GM10248 (cell line): ENCODE measurements at regions not wholly inside any gene's neighbourhood (a gene's known extent, or its start where the extent isn't known, plus 50 kb on each side); places are given as distances from the start of the nearest gene placed in this dataset.

Experiments used
- CTCF ChIA-PET: fragments of 300-600 bp; sonication (Branson Sonifier 250); formaldehyde crosslinking; extraction: SDS; loops from one replicate; lab custom pipeline; 2021; ENCODE audit warnings: antibody characterized with exemption; lab: Yijun Ruan, JAX
- POLR2A ChIA-PET: fragments of 350-650 bp; sonication (Branson Sonifier 250); formaldehyde crosslinking; extraction: SDS; loops from one replicate; lab custom pipeline; 2020; ENCODE audit warnings: antibody characterized with exemption; lab: Yijun Ruan, JAX
- DNase-seq: peaks from one replicate; pipeline ENCODE4 v3.0.0; 2012; ENCODE audit errors: extremely low spot score
- TF ChIP-seq, protein P1 (sequence below): IDR thresholded peaks from 2 replicates; pipeline ENCODE4 v1.5.1; 2012; ENCODE audit warnings: mild to moderate bottlenecking, low read depth; ENCODE audit errors: extremely low read depth, missing control alignments, control extremely low read depth

DNA sequence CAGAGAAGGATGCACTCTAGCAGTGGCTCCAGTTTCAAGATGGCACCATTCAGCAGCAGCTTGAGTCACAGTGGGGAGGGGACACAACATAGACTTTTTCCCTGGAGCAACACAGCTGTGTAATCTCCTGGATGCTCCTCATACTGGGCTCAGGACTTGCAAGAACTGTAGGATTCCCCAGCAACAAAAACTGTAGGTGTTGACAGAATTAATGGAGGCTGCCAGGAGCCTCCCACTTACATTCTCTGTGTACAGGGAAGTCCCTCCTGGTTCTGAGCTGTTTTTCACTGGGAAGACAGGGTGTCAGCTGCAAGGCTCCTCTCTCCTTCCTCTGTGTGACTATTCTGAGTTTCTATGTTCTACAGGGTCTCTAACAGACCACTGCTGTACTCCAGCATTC lies 217.9 kb downstream of the KIF21A start:
- CTCF ChIA-PET: interaction anchor here (1.4 kb wide), 1 partner anchor 48 kb away, joined by 3 read pairs; no protein-coding TSS in a partner anchor
- TF ChIP-seq, protein P1, sequence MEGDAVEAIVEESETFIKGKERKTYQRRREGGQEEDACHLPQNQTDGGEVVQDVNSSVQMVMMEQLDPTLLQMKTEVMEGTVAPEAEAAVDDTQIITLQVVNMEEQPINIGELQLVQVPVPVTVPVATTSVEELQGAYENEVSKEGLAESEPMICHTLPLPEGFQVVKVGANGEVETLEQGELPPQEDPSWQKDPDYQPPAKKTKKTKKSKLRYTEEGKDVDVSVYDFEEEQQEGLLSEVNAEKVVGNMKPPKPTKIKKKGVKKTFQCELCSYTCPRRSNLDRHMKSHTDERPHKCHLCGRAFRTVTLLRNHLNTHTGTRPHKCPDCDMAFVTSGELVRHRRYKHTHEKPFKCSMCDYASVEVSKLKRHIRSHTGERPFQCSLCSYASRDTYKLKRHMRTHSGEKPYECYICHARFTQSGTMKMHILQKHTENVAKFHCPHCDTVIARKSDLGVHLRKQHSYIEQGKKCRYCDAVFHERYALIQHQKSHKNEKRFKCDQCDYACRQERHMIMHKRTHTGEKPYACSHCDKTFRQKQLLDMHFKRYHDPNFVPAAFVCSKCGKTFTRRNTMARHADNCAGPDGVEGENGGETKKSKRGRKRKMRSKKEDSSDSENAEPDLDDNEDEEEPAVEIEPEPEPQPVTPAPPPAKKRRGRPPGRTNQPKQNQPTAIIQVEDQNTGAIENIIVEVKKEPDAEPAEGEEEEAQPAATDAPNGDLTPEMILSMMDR: no peak
- no peak for DNase-seq
- POLR2A ChIA-PET: no interaction called here

DNA sequence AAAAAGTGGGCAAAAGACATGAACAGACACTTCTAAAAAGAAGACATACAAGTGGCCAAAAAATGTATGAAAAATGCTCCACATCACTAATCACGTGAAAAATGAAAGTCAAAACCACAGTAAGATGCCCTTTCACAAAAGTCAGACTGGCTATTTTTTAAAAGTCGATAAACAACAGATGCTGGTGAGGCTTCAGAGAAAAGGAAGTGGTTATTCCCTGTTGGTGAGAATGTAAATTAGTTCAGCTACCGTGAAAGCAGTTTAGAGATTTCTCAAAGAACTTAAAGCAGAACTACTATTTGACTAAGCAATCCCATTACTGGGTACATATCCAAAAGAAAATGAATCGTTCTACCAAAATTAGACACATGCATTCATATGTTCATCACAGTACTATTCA lies 237.0 kb downstream of the KIF21A start:
- TF ChIP-seq, protein P1: no peak
- CTCF ChIA-PET: no interaction called here
- POLR2A ChIA-PET: no interaction called here

DNA sequence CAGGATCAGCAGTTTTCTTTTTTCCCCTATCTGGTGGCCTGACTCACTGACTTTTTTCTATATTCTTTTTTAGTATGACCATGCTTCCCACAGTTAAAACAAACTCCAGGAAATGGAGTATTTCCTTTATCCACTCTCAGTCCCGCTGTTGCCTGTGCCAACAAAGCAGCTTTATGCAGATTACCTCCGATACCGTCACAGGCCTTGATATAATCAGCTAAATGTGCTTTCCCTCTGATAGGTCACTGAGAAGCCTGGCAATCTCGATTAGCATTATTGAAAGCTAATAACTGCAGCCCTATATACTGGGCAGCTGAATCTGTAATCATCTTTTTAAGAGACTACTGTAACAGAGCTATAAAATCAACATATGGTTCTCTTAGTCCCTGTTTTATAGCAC lies 243.6 kb downstream of the KIF21A start:
- DNase-seq: no peak
- ChIA-PET CTCF (interaction anchor here (1.0 kb wide), 1 partner anchor 18 kb away, joined by 4 read pairs; no protein-coding TSS in a partner anchor), POLR2A (no interaction called here)
- TF ChIP-seq, protein P1: no peak

More for the DNA sequence above, 237.0 kb downstream of the KIF21A start:
- DNase-seq: no peak

DNA sequence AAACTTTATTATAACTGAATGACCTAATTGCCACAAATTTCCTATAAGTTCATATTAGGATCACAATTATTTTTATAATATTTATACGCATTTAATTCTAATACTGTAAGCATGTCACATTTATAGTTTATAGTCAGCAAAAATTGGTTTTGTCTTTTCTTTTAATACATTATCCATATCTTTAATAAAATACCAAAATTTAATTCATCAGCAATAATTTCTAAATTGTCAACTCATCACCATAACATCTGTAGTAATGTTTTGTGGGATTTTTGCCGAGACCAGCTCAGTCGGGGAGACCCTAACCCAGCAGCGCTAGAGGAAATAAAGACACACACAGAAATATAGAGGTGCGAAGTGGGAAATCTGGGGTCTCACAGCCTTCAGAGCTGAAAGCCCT lies 254.2 kb downstream of the KIF21A start:
- ChIA-PET CTCF (interaction anchor here (0.7 kb wide), 1 partner anchor 9 kb away, joined by 3 read pairs; no protein-coding TSS in a partner anchor), POLR2A (no interaction called here)
- TF ChIP-seq, protein P1: no peak
- DNase-seq: no peak

DNA sequence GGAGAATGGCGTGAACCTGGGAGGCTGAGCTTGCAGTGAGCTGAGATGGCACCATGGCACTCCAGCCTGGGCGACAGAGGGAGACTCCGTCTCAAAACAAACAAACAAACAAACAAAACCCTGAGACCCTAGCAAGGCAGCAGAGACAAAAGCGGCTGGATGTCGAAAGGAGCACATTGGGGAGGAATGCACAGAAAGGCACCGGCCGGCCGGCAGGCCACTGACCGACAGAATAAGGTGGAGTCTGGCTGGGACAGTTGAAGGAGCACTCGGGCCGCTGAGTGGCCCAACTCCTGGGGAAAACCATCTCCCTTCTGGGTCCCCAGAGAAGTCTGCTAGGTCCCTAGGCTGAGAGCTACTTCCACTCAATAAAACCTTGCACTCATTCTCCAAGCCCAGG lies 256.2 kb downstream of the KIF21A start:
- POLR2A ChIA-PET: no interaction called here
- TF ChIP-seq, protein P1: no peak
- no peak for DNase-seq
- CTCF ChIA-PET: no interaction called here

DNA sequence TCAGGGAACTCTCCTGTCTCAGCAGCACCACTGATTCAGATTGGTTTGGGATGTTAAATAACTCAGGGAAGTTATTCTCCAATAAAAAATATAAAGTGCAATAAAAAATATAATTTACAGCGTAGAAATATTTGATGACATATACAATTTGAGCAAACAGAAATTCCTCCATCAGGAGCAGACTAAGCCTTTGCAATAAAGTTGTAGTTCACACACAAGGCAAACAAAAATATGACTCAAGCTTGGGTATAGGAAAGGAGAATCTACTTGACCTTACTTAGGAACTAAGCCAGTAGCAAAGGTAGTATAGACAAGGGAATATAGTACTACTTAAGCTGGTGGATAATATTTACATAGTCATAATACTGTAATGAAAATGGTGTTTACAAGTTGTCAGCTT lies 264.1 kb downstream of the KIF21A start:
- ChIA-PET CTCF (no interaction called here), POLR2A (no interaction called here)
- DNase-seq: no peak
- TF ChIP-seq, protein P1: no peak
